HG02970 (cell line): ENCODE measurements at regions not wholly inside any gene's neighbourhood (a gene's known extent, or its start where the extent isn't known, plus 50 kb on each side); places are given as distances from the start of the nearest gene placed in this dataset.

Experiments used
- ATAC-seq: cut with Tn5 transposase; IDR thresholded peaks from one replicate; pipeline ENCODE4 v1.9.1; 2021; ENCODE audit warnings: mild to moderate bottlenecking, moderate library complexity, moderate number of reproducible peaks; ENCODE audit not compliant: unreplicated experiment, low FRiP score

DNA sequence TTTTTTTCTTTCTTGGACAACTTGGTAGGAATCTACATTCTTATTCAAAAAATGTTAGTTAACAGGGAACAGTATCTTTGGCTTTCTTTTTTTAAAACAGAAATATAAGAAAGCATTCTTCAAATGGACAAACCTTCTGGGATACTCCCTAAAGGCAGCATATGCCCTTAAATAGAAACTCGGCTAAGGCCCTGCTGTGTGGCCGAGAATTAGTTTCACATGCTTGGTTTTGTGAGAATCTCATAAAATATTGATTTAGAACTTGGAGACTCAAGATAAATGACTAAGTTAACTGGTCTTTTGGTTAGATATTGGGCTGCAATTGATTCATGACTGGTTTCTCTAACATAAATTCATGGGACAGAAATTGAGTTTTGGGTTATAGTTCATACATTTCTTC, 359.9 kb upstream of the XYLT1 start:
- ATAC-seq: no peak

DNA sequence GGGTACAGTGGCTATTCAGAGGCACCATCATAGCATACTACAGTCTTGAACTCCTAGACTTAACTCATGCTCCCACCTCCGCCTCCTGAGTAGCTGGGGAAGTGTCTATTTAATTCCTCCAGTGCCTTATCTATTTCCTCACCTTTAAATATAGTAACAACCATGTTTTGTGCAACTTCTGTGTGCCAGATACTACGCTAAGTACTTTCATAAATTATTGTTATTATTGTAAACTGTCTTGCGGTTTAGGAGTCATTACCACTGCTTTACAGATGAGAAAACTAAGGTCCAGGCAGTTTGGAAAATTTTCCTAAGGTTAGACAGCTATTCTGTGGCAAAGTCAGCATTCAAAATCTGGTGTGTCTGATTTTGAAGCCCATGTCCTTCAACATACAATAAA, 359.1 kb upstream of the XYLT1 start:
- ATAC-seq: no peak

DNA sequence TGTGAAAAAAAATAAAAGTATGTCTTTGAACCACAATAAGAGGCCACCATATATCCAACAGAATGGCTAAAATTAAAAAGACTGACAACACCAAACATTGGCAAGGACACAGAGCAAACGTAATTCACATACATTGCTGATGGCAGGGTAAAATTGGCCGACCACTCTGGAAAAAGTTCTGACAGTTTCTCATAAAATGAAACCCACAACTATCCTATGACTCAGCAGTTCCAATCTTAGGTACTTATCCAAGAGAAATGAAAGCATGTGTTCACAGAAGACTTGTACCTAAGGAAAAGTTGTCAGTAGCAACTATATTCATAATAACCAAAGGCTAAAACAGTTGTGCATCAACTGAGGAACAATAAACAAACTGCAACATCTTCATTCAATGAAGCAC, 357.3 kb upstream of the XYLT1 start:
- no peak for ATAC-seq

DNA sequence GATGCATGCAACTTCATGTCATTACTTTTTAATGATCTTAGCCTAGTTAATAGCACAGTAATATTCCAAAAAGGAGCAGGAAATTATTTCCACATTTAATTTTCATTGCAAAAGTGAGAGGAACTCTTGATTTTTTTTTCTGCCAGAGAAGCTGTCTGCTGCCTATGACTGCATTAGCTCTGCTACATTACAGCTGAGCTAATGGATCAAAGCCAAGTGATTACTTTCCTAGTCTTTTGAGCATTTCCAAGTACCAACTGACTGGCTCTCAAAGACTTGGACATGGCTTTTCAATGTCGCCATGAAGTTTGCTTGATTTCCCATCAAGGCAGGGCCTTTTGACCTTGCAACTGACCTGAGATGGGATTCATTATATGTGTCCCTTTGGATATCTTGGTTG, 356.6 kb upstream of the XYLT1 start:
- no peak for ATAC-seq

DNA sequence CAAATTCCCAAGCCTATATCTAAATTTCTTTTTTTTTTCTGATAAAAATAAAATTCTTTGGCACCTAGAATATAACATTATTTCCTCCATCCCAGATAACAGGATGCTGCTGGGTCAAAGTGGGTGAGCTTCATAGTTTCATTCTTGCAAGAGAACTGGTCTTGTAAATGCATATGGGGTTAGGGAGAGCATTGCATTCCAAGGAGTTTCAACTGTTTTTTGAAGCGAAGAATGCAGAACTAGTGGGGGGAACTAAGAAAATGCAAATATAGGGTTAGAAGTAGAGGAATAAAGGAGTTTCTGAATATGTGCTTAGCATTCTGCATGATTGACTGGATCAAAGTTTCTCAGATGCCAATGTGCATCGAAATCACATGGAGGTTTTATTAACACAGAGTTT, 347.2 kb upstream of the XYLT1 start:
- ATAC-seq: no peak

DNA sequence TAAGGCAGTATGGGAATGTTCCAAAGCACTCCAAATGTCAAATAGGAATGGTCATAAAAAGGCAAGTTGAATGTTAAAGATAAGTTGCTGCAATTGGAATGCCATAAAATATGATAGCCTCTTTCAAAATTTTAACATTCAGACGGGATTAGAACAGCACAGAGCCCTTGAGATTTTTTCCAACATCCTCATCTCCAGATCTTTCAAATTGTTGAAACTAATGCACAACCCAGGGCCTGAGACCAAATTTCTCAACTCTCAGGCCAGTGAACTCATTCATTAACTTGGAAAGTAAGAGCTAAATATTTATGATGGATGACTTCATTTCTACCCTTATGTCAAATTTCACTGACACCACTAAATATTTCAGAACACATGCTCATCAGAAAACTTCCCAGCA, 346.5 kb upstream of the XYLT1 start:
- ATAC-seq: no peak

DNA sequence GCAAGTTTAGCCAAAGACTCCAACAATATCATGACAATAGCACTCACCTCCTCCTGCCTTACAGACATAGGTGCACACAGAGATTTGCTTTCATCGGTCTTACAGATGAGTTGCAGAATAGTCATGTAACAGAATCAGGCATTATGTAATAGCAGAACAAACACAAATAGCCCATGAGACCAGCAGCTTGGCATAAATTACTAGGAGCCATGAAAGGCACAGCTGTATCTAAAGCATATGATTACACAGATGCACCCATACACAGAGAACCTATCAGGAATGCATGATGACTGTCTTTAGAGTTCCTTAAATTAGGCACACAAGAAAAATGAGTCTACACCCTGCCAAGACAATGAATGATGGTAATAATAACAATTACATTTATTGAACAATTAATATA, 342.0 kb upstream of the XYLT1 start:
- ATAC-seq: no peak

DNA sequence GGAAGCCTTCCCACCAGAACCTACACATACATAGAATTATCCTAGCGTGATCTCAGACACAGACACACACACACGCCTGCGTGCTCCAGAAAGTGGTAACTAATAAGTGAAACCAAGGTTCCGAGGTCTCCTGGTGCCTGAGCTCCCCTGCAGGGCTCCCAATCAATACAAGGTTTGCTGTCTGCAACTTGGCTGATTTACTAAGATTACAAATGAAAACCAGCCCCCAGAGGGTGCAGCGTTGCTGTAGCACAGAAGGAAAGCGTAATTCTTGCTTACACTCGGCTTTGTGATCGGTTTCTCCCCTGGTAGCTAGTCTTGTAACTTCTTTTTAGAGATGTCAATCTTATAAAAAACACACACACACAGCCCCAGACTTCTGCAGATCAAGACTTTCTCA, 334.1 kb upstream of the XYLT1 start:
- ATAC-seq: no peak

DNA sequence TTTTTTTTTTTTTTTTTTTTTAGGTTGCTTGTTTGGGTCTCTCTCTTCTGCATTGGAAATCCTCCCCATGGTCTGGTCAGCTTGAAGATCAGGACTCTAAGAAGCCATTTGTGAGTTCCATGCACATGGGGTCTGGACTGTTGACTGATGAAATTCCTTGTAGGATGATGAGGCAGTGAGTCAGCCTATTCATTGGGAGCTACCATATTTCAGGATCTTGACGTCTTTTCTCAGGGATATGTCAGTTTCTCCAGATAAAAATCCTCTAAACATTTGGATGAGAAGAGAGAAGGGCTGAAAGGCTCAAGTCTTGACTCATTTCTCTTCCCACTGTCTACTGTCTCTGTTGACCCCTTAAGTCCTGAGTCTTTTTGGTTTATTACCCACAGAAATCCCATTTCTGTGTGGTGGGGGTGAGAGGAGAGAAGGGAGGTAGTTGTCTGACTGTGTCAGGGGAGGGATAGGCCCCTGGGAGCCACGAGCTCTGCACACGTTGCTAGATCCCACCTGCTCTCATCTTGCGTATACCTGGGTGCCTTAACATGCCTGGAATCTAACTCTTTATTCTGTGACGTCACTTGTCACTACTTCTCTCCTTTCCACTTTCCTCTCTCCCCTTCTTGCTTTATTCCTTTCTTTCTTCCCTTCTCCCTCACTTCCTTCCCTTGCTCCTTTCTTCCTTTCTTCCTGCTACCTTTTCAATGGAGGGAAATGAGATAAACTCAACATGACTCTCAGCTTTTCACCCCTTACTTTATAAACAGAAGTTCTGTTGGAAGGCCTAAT, 333.1 kb upstream of the XYLT1 start:
- ATAC-seq: no peak

DNA sequence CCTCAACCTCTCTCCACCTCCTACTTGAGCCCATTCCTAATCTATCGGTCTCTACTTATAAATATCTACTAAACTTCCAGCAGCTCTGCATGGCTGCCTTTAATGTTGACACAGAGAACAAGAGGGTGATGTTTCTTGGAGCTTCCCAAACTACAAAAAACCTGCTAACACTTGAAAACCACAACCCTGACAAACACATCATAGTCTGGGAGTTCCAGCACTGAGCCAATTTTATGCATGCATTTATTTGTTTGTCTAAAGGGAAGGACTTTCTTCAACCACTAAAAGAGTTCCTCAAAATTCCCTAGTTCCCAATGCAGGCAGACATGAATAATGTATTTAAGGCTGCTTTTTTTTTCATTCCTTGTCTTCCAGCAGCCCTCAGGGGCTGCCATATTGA, 331.8 kb upstream of the XYLT1 start:
- ATAC-seq: no peak

DNA sequence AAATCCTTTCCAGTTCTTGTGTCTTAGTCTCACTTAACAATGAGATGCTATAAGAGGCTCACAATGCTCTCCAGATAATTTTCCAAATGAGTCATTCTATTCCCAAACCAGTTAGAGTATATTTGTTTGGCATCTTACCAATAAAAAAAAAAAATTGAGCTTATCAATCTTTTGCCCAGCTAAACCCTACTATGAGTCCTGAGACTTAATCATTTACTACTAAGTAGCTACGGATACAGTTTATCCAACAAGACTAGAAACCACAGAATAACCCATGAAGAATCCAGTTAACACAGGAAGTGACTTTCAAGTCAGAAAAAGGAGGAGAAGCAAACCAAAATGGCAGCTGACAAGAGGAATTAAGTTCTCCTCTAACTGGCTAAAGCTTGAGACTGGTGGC, 330.3 kb upstream of the XYLT1 start:
- no peak for ATAC-seq

DNA sequence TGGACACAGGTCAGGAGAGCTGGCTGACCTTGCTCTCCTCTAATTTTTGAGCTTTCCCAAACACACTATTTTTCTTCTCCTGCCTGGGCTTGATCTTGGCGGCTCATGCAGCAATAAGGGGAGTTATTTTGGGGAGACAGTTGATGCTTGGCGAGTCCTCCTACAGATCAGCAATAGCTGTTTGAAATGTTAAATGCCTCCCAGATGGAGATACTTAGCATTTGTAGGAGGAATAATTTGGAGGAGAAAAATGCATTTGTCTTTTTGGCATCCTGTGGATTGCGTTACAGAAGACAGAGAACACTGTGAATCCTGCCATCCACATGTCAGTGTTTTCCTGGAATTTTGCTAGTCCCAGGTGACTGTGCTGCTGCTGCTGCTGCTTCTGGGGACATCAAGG, 328.0 kb upstream of the XYLT1 start:
- no peak for ATAC-seq

DNA sequence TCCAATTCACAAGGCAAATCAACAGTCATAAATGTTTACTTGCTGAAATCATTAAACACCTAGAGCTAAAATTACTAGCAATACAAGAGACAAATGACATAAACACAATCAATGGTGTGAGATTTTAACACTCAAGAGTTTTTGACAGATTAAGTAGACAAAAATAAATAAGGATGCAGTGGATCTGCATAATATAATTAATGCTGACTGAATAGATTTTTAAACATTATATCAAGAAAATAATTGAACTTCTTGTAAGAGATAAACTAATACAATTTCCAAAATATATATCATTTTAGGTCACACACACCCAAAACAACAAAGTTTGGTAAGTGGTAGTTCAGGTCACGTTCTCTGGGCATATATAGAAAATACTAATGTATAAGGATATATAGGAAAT, 322.6 kb upstream of the XYLT1 start:
- no peak for ATAC-seq

DNA sequence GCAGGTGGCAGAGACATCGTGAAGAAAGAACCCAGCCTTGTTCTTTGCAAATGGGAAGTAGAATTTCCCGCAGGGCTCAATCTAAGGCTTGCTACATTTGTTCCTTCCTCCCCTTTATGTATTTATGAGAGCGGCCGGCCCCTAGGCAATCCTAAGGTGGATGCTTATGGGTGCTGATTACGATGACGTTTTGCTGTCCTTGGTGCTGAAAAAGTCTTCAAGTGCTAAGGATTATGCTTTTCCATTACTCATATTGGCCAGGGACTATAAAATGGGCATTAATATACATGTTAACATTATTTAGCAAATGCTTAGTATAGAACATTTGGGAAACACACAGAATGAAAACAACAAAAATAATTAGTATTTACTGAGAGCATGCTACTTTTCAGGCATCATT, 313.3 kb upstream of the XYLT1 start:
- ATAC-seq: no peak

DNA sequence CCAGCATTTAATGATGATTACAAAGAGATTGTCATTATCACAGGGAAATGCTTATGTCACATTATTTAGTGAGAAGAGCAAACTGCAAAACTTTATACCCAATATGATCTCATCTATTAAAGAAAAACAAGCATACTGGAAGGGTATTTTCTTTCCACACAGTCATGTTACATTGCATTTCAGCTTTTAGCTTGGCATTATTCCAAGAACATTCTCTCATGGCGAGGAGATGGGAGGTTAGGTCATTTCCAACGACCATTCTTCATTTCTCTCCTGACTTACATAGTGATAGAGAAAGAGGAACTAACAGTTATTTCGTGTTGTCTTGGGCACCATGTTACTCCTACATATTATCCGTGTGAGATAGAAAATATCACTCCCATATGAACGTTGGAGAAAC, 309.4 kb upstream of the XYLT1 start:
- no peak for ATAC-seq

DNA sequence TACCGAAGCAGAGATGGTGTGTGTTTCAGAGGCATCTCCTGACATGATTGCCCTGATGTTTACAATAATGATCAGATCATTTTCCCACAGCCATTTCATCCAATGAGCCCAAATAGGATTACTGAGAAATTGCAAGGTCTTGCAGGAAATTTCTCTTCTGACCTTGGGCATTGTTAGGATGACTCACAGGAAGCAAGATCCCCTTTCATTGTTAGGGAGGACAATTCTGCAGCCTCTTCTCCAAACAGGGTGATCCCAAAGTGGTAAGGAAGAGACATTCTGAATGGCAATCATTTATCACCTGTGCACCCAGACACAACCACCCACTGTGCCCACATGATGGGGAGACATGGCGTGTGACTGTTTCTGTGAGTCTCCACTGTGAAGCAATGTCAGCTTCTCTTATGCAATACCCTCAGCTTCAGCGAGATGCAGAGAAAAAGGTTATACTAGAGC, 306.7 kb upstream of the XYLT1 start:
- ATAC-seq: no peak

DNA sequence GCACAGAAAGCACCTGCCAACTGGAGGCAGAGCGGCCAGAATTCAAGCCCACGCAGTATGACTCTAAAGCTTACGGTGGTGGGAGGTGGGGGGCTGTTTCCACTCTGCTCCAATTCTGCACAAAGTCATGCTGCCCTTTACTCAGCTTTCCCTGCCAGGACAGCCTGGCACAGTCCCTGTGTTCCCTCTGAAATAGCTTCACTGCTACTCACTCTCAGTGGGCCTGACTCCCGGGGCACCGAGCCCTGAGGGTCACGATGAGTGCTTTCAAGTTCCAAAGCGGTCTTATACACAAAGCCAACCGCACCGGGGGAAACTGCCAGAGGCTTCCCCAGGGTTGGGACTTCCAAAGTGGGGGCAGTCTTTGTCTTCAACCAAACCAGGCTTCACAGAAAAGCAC, 306.1 kb upstream of the XYLT1 start:
- no peak for ATAC-seq

DNA sequence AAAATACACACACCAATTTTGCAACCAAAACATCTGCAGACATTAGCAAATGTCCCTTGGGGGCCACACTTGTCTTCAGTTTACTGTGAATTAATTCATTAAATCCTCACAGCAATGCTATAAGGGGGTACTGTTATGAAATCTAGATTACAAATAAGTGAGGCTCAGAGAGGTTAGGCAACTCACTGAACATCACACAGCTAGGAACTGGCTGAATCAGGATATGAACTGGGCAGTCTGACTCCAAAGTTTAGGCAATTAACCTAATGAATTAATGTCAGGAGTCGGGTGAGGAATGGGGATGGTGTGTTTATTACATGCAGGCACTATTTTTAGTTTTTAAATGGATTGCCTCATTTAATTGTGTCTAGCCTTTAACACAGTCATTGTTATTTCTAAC, 305.7 kb upstream of the XYLT1 start:
- no peak for ATAC-seq

DNA sequence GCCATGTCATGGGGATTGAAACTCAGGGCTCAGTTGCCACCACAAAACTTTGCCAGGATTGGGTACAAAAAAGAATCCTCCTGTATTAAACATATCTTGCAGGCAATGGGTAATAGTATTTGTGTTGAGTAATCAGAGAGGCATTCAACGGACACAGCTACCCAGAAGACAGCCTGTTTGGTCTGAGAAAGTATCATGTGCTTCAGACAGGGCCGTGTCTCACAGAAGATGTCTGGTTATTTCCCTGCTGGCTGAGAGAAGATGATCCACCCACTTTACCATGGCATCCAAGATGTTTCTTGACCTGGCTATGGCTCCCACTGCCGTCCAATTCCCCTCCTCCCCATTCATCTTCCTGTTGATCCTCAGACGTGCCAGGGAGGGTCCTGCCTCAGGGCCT, 304.3 kb upstream of the XYLT1 start:
- no peak for ATAC-seq

DNA sequence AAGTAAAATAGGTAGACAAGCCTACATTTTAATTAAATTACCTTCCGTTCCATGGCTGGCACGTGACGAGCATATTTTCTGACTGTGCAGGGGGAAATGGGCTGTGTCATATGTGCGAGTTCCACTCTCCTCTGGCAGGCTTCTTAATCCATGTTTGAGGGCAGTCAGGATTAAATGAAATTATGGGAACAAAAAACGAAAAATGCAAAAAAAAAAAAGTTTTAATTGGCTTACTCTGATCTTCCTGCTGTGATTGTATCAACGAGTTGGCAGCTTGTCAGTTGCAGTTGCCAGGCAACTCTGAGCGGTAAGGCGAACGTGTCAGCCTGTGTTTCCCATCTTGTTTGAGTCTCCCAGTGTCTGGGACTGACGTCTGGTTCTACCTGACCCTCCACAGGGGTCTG, 302.9 kb upstream of the XYLT1 start:
- ATAC-seq: no peak

DNA sequence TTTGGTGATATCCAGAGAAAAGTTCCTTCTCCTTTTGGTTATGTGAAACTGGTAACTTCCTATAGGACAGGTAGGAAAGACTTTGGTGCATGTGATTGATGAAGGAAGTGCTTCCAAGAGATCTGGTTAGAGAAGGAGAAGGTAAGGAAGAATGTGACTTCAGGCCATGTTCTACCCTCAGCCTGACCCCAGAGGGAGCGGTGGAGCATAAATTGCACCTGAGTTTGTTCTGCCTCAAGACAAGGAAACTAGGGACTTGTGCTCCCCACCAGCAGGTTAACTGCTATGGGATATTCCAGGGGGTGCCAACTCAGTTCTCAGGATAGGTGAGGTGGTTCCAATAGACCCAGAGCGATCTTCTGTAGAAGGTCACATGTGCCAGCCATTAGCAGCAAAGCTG, 299.3 kb upstream of the XYLT1 start:
- no peak for ATAC-seq

DNA sequence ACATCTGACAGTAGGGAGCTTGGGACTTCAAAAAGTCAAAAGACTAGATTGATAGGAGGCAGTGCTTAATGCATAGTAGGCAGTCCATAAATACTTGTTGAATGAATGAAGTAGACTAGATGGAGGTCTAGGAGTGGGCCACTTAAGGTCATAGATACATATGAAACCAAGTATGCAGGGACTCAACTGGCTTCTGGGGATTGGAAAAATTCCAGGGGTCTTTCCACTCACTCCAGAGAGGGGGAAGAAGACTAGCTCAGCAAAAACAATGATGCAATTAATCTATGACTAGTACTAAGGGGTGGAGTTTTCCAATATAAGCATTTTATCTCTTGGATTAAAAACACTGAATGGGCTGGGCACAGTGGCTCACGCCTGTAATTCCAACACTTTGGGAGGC, 298.3 kb upstream of the XYLT1 start:
- ATAC-seq: no peak

DNA sequence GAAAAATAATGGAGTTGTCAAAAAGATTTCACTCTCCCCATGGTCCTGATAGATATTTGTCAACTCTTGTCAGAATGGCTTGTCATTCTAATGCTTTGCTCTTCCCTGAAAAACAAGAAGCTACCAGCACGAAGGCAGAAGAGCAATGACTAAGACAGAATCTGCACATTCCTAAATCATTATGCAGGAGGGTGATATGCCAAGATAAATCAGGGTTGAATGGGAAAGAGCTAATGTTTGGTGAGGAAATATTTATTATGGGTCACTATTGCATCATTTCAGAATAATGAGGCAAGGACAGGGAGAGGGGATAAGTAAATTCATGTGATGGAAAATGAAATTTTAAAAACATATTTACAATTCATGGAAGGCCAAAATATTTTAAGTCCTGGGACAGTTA, 297.5 kb upstream of the XYLT1 start:
- ATAC-seq: no peak
